CD4-positive, alpha-beta T cell treated with Interleukin-17A for 1 hour (primary cell): ENCODE measurements at regions not wholly inside any gene's neighbourhood (a gene's known extent, or its start where the extent isn't known, plus 50 kb on each side); places are given as distances from the start of the nearest gene placed in this dataset.

Experiments
- DNase-seq: peaks from one replicate; pipeline ENCODE4 v3.0.0-alpha.2; 2020

DNA sequence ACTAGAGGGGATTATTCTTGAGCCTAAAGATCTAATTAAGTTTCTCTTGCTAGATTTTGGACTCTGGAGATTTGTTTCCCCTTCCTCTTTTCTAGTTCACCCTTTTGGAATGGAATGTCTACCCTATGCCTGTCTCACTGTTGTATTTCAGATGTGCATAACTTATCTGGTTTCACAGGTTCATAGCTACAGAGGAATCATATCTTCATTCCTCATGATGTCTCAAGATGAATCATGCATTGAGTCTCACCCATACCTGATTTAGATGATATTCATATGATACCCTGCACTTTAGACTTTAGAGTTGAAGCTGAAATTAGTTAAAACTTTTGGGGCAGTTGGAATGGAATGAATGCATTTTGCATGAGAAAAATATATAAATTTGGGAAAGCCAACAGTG lies 246.7 kb downstream of the HS3ST1 start:
- no peak for DNase-seq

- DNase-seq: no peak
Measured at GRCh38 chr4:11179796-11180195, 248.9 kb downstream of the HS3ST1 start.

DNA sequence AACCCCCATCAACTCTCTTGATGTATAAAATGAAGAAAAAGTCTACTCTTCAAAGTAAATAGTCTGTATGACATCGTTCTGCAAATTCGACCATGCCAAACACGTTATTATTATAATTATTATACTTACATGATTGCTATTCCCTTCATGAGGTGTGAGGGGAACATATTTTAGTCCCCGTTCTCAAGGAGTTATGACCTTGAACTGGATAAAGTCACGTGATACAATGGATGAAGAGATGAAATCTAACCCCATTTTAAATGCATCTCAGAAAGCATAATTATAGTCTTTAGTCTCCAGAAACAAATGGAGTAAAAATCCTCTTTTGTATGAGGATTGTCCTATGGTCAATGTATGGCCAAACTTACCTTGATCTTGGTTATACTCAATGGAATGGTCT lies 250.3 kb downstream of the HS3ST1 start:
- DNase-seq: no peak

- no peak for DNase-seq
Measured at GRCh38 chr4:11175374-11175773, 253.3 kb downstream of the HS3ST1 start.

GRCh38 chr4:11166606-11167005 lies 262.1 kb downstream of the HS3ST1 start:
- no peak for DNase-seq

GRCh38 chr4:11166034-11166433 lies 262.7 kb downstream of the HS3ST1 start:
- DNase-seq: no peak

GRCh38 chr4:11165052-11165451 lies 263.6 kb downstream of the HS3ST1 start:
- no peak for DNase-seq

- DNase-seq: no peak
Measured at GRCh38 chr4:11160288-11160687, 268.4 kb downstream of the HS3ST1 start.

- DNase-seq: no peak
Measured at GRCh38 chr4:11158971-11159370, 269.7 kb downstream of the HS3ST1 start.

GRCh38 chr4:11155208-11155867 lies 273.4 kb downstream of the HS3ST1 start:
- DNase-seq: no peak

DNA sequence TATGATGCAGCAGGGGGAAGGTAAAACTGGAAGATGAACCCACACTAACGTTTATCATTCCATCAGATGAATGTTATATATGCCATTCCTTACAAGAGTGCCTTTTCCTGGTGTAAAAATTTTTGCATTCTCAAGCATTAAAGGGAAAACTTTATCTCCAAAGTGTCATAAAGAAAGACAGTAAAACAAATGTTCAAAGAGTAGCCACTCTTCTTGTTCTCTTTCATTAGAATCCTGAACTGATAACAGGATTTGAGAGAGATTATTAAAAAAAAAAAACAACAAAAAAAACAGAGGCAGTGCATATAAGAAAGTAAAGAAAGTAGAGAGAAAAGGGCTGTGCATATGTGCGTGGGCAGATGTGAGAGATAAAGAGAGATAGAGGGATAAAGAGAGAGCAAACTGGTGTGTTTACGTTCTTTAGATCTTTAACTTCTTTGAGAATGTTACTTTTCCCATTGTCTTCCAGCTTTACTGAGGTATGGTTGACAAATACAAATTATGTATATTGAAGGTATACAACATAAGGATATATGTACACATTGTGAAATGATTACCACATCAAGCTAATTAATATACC lies 275.4 kb downstream of the HS3ST1 start:
- no peak for DNase-seq

GRCh38 chr4:11152684-11153083 lies 276.0 kb downstream of the HS3ST1 start:
- no peak for DNase-seq

DNA sequence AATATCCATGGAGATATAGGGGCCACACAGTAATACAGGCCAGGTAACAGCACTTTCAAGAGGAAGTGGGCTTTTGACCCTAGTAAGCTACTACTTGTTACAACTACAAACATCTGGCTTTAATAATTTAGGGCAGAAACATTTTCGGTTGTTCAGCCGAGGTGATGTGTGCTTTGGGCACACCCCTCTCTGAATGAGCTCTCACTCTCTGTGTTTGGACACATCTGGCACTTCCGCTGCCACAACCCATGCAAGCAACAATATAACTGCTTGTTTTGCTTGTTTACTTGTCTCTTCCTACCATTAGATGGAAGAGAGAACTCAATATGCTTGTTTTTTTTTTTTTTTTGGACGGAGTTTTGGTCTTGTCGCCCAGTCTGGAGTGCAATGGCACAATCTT lies 277.2 kb downstream of the HS3ST1 start:
- no peak for DNase-seq

GRCh38 chr4:11149612-11150259 lies 279.0 kb downstream of the HS3ST1 start:
- no peak for DNase-seq

GRCh38 chr4:11139871-11140270 lies 288.8 kb downstream of the HS3ST1 start:
- DNase-seq: no peak

DNA sequence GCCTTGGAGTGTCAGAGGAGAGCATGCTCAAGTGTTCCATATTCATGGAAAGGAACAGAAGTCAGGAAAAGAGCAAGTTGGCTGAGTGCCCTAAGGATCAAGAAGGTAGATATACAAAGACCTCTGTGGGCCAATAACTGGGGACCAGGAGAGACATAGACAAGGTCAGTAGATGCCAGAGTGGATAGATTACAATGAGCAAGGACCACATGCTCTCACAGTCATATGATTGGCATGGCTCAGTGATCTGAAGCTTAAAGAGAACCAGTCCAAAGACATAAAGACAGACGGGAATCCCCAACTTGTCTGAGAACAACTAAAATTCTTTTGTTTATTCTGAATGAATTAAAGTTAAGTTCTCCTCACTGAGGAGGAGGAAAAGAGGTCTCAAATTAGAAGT lies 289.7 kb downstream of the HS3ST1 start:
- no peak for DNase-seq

GRCh38 chr4:11134705-11135104 lies 294.0 kb downstream of the HS3ST1 start:
- DNase-seq: no peak

GRCh38 chr4:11133868-11134267 lies 294.8 kb downstream of the HS3ST1 start:
- DNase-seq: no peak

DNA sequence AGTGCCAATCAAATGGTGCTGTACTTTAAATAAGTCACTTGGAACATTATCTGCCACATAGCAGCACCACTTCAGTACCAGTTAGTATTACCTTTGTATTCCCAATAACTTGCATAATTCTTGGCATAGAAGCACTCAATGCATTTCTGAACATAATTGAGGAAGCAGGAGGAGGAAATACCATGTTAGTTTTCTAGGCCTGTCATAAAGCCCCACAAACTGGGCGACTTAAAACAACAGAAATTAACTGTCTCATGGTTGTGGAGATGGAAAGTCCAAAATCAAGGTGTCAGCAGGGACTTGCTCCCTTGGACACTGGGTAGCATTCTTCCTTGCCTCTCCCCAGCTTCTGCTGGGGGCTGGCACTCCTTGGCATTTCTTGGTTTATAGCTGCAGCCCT lies 296.2 kb downstream of the HS3ST1 start:
- DNase-seq: no peak

GRCh38 chr4:11131491-11131890 lies 297.2 kb downstream of the HS3ST1 start:
- no peak for DNase-seq

DNA sequence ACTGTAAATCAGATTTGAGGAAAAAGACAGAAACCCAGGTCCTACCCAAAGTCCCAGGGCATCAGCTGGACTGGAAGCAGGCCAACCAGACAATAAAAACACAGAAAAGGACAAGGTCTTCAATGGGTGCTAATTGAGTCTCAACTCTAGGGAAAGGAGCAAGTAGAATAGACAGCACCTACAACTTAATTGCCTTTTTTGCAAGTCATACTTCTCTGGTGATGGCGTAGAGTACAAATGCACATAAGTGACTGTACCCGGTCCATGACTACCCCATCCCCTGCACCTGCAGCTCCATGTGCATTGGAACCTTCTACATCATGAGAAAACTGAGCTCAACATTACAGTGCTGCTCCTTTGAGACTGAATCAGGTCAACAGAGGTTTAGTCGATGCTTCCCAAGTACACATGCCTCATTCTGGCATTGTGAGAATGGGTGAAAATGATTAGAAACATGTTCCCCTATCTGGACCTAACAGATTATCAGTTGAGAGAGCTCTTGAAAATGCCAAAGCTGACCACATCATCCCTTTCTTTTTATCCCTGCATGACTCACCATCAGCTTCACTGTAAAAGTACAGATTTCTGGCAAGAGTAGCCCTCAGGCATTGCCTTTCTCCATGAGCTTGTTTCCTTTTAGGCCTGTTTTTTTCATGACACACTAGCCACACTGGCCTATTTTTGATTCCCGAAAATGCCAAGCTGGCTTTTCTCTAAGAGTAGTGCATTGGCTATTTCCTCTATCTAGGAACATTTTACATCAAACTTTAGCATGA lies 298.3 kb downstream of the HS3ST1 start:
- no peak for DNase-seq

DNA sequence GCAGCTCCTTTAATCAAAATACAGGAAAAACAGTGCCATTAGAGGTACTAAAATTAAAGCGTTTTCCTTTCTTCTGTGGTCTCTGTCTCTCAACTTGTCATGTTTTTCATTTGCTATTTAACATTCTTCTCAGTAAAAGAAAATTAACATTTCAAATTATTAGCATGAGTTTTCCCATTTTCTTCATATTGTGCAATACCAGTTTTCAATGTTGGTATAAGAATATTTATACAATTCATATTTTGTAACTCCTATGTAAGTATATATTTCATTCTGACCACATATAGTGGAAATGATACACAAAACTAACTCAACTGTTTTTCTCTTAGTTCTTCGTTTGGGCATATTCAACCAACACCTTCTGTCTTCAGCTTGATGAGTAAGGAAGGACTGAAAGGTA lies 308.3 kb downstream of the HS3ST1 start:
- DNase-seq: no peak

- no peak for DNase-seq
Measured at GRCh38 chr4:11119474-11119873, 309.2 kb downstream of the HS3ST1 start.

- no peak for DNase-seq
Measured at GRCh38 chr4:11118513-11118912, 310.2 kb downstream of the HS3ST1 start.
